GM18517 (cell line): ENCODE measurements at regions not wholly inside any gene's neighbourhood (a gene's known extent, or its start where the extent isn't known, plus 50 kb on each side); places are given as distances from the start of the nearest gene placed in this dataset.

Experiments
- ATAC-seq: cut with Tn5 transposase; IDR thresholded peaks from one replicate; pipeline ENCODE4 v1.9.1; 2021; ENCODE audit warnings: mild to moderate bottlenecking, moderate library complexity; ENCODE audit not compliant: unreplicated experiment

DNA sequence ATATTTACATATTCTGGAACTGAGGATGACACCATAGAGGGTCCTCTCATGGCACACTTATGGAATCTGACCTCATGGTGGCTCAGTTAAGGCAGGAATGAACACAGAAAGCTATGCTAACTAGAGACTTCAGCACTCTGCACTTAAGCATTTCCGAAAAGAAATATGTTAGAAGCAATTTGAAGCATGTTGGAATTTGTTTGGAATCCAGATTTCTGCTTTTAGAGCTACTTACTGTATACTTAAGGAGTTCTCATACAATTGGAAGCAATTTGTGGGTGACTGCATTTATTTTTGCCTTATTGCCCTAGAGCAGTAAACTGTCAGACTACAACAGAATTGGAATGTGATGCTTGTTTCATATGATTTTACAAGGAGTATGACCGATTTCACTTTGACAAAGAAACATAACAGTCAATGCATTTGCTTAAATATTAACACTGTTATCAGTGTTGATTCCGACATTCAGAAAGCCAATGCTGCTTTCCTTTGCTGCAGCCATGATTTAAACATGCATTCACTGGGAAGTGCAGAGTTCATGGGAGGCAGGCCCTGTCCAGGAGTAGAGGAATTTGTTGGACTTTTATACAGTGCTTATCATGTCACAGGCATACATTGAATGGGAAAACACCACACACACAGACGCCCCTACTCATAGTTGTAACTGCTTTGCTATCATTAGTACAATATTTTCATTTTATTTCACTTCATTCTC is 244.4 kb downstream of the SAMD5 start:
- ATAC-seq, result no peak

- no peak for ATAC-seq
Measured at GRCh38 chr6:147755999-147756398, 247.5 kb downstream of the SAMD5 start.

DNA sequence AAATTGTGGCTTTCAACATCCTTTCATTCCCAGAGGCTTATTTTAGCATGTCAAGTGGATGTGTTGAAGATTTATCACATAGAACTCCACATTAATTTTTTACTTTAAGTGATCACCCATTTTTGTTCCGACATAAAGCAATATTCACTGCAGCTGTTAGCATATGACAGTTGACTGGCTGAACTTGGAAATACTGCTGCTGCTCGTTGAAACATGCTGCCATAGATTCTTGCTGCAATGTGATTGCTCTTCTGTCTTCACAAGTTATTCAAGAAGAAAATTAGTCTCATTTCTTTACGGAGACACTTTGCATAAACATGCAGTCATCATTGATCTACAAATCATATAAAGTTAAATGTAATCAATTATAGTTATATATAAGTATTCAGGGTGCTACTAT is 248.4 kb downstream of the SAMD5 start:
- no peak for ATAC-seq

GRCh38 chr6:147757291-147757690 is 248.8 kb downstream of the SAMD5 start:
- no peak for ATAC-seq

DNA sequence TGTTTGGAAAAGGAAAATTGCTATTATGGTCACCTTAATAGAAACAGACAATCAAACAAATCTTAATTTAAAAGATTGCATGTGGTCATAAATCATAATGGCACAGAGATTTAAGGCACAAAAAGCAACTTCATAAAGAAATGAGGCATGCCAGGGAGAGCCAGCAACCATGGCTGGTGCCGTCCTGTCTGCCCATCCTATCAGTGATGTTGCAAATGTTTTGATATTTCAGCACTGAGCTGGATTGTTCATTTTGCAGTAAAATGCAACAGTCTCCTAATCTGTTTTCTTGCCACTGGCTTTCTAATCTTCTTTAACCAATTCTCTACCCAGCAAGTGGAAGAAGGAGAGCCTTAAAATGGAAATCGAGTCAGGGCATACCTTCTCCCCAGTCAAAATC is 249.8 kb downstream of the SAMD5 start:
- ATAC-seq, result no peak

DNA sequence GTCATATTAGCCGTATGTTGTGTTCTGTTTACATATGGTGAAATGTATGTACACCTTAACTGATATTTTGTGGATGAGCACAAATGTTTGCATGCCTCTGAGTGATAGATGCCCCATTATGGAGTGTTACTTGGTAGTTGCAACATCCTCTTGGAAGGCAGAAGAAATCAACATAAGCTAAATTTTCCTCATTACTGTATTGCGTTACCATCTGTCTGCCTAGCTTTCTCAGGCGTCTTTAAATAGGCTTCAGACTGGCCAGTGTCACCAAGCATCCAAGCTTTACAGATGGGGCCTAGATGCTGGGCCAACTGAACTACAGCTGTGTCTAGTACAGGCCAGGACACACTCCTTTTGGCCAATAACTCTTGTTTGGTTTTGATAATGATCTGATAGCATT is 250.6 kb downstream of the SAMD5 start:
- no peak for ATAC-seq

- ATAC-seq, result no peak
Measured at GRCh38 chr6:147759536-147759935, 251.0 kb downstream of the SAMD5 start.

GRCh38 chr6:147765541-147765940 is 257.1 kb downstream of the SAMD5 start:
- no peak for ATAC-seq

- ATAC-seq, result no peak
Measured at GRCh38 chr6:147768969-147769368, 260.5 kb downstream of the SAMD5 start.

- ATAC-seq, result no peak
Measured at GRCh38 chr6:147769496-147770087, 261.1 kb downstream of the SAMD5 start.

- ATAC-seq, result no peak
Measured at GRCh38 chr6:147770221-147770620, 261.7 kb downstream of the SAMD5 start.

GRCh38 chr6:147772724-147773123 is 264.2 kb downstream of the SAMD5 start:
- no peak for ATAC-seq

DNA sequence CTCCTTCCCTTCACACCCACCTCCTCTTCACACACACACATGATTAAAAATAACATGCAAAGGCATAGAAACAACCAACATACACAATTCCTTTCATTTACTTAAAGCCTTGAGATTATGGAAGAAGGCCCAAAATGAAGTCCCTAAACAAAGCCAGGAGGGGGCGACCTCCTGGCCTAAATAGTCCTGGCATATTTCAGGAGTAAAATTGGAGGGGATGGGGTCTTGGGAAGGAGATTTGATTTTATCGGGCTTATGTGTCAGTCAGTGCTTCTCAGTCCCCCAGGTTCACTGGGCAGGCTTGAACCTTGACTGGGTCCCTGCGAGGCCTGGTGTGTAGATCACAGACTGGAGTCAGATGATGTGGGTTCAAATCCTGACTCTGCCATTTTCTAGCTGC is 266.4 kb downstream of the SAMD5 start:
- no peak for ATAC-seq

DNA sequence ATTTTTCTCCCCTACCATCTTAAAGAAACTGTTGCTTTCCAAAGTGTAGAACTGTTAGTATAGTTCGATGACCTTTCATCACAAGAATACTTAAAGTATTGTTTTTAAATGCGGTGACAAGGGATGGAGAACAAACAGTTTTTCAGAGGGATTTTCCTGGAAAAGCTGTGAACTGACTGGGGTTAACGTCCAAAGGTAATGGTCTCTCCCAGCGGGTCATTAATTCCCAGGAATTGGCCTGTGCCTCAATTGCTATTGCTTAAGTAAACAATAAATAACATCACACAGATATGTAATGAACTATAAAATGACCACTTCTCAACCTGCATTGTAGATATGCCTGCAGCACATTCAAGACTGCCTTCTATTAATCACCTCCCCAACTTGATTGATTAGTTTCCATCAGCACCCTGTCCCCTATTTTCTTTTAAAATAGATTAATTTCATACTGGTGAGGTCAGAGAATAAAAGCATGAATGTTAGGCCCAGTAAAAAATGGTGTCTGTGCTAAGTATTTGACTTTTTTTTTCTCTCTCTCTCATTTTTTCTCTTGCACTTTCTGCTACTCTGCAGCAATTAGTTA is 268.2 kb downstream of the SAMD5 start:
- no peak for ATAC-seq

DNA sequence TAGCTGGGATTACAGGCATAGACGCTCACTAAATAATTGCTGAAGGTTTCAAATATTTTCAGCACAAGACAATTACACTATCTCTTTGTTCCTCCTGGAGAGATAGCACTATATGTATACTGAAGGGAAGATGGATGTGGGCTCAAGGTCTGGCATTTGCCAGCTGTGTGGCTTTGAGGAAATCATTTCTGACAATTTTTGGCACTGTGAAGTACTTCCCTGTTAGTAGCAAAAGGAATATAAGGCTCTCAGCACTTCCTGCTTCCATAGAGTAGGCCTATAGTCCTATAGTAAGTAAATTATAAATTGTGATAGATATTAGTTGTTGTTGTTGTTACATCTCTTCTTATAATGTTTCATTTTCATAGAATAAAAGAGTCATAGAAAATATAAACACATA is 271.1 kb downstream of the SAMD5 start:
- no peak for ATAC-seq

DNA sequence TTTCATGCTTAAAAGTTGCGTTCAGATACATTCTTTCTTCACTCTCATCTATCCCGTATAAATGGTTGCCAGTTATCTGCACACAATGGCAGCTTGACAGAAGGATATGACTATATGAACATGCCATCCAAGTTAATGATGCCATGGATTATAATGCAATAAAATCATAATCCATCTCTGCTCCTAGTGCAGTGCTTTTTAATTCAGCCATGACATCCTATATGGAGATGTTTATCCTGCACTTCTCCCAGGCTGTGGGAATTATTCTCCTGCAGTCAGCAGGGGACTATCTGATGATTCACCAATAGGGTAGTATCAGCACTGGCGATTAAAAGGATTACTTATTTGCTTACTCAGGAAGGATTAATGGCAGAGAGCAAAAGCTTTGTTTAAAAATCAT is 273.8 kb downstream of the SAMD5 start:
- ATAC-seq, result no peak

GRCh38 chr6:147784371-147784770 is 275.9 kb downstream of the SAMD5 start:
- no peak for ATAC-seq

DNA sequence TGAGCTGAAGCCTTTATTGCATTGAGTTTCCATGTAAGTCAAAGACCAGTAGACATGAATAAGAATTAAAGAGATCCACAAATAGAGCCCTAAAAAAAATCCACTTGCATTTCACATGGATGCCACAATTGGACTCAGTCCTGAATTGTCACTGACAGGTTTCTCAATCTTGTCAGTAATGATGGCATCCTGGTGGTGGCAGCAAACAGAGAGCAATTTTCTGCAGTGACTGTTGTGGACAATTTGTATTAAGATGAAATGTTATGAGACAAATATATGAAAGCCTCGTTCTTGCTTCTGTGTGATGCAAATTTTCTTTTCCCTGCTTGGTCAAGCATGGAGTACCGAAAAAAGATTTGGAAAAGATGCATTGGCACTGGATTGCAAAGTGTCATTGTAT is 278.9 kb downstream of the SAMD5 start:
- ATAC-seq, result no peak

GRCh38 chr6:147789430-147789947 is 281.0 kb downstream of the SAMD5 start:
- ATAC-seq, result no peak

DNA sequence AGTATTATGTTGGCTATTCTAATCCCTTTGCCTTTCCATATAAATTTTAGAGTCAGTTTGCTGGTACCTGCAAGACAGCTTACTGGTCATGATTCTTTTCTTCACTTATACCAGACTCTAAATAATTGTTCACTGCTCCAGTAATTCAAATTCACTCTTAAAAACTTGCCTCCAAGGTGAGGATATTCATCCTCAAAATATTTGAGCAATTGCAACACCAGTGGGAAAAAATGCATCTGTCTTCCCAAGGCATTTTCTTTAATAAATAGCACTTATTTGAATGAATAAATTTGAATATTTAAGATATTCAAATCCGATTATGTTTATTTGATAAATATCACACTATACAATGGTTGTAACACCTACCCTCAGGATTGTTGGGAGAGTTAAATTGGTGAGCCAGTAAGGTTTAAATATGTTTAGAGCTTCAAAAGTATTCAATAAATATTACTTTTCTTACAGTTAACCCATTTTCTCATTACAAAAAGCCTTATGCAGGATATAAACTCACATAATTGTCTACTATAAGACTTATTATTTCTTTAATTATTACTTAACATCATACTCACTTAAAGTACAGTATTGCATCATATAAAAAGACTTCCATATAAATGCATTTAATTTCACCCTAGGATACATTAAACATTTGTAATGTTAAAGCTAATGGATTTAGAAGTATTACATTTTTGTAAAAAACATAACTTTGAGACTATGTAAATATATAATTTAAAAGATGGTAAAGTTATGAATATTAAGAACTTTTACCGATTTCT is 285.6 kb downstream of the SAMD5 start:
- ATAC-seq, result no peak

- ATAC-seq, result no peak
Measured at GRCh38 chr6:147802459-147802858, 294.0 kb downstream of the SAMD5 start.

- ATAC-seq, result no peak
Measured at GRCh38 chr6:147805155-147805554, 296.7 kb downstream of the SAMD5 start.
